NOMO-1 treated with DMSO at 0.1 percent for 48 hours (cell line): ENCODE measurements at regions not wholly inside any gene's neighbourhood (a gene's known extent, or its start where the extent isn't known, plus 50 kb on each side); places are given as distances from the start of the nearest gene placed in this dataset.

Experiments used
- DNase-seq: peaks from one replicate; lab custom pipeline; 2025; ENCODE audit not compliant: unreplicated experiment; lab: John Stamatoyannopoulos, UW

DNA sequence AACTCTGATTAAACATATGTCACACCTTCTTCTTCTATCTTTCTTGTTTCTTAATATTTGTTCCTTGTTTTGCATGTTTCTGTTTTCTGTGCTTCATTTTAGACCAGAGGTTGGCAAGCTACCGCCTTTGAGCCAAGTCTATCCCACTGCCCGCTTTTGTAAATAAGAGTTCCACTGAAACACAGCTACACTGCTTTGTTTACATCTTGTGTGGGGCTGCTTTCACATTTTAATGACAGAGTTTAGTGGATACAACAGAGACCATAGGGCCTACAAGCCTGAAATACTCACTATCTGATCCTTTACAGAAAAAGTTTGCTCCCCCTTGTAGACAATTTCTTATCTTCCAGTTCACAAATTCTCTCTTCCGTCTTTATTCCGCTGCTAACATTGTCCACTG lies 109.4 kb upstream of the SPACA1 start:
- no peak for DNase-seq

DNA sequence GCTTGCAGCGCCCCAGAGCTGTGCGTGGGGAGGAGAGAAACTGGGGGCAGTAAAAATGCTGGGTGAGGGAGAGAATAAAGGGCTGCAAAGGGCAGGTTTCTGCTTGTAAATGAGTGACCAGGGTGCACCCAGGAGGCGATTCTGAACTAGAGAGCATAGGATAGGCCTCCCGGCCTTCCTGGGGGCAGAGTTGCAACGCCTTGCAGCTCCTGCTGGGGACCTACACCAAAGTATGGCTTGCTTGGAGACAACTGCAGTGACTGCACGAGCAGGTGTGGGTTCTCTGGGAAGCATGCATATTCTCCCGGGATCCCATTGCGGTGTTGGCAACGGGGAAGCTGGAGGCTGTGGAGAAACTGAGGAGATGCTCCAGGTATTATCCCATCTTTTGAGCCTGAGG lies 111.6 kb upstream of the SPACA1 start:
- DNase-seq, result no peak

DNA sequence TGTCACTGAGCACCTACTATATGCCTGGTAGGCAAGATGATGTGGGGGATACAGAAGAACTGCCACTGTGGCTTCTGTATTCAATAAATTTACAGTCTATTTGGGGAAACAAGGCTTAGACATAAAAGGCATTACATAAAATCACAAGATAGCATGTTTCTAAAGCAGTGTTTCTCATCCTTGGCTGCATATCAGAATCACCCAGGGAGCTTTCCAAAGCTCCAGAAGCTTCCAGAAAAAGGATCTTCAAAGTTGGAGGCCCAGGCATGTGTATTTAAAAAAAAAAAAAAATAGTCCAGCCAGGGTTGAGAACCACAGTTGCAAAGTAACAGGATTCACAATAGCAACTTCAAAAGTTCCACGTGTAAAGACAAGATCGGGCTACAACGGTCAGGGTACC lies 112.4 kb upstream of the SPACA1 start:
- DNase-seq, result no peak

DNA sequence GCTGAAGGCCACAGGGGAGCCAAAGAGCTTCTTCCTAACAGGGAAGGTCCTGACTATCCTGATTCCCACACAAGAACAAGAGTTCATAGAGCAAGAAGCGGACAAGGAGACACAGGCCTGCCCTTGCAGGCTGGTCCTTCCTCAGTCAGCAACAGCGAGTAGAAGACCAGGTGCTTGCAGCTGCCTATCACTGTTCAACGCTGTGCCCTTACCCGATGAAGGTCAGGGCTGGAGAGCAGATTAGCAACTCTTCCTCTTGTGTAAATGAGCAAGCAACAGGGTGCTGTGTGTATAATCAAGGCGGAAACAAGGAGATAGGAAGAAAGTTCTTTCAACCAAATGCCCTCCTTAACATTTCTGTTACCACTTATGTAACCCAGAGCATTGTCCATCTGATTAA lies 115.3 kb upstream of the SPACA1 start:
- DNase-seq, result no peak

DNA sequence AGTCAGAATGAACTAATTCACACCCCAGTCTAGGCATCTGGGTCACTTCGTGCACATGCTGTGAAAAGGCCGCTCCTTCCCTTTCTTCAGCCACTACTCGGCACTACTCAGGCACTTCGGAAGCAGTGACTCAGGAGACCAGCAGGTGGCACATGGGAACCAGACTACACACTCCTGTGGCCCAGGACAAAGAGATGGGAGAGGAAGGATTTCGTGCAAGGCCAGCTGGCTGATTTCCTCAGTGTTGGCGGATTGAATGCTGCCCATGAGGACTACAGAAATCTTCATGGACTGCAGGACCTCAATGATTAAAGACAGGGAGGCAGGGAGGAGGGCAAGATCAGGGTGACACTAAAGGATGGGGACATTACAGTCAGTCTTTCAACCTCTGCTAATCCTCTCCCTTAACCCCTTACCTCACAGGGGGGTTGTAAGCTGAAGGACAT lies 117.8 kb upstream of the SPACA1 start:
- peak; percentile 75 for DNase-seq

DNA sequence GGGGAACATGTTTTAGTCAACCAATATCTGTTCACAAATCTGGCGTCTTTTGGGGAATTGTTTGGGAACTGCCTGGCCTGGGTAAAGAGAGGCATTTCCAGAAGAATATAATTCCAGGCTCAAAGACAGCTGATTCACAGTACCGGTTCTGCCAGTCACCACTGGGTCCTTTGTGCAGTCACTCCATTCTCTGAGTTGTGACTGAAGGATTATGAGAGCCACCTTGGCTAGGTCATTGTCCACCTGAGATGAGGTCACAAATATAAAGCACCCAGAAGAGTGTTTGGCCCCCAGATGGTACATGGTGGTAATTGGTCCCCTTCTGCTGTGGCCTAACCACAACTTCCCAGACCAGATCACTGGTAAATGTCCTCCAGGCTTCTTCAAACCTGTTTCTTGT lies 121.0 kb upstream of the SPACA1 start:
- DNase-seq, result no peak

DNA sequence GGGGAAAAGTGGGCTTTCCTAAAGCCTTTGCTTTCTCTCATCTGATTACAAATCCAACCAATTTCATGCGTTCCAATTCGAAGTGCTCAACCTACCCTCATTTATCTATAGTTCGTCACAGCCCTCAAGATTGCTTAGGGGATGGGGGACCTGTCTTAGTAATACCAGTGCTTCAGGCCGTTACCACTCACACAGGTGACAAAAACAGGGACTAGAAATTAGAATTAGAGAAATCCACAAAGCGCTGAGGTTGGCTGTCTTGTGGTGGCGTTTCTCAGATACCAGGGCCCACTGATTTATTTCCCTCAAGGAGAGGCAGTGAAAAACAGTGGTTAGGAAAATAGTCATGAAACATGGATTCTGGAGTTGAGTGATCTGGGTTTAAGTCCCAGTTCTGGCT lies 121.6 kb upstream of the SPACA1 start:
- no peak for DNase-seq

DNA sequence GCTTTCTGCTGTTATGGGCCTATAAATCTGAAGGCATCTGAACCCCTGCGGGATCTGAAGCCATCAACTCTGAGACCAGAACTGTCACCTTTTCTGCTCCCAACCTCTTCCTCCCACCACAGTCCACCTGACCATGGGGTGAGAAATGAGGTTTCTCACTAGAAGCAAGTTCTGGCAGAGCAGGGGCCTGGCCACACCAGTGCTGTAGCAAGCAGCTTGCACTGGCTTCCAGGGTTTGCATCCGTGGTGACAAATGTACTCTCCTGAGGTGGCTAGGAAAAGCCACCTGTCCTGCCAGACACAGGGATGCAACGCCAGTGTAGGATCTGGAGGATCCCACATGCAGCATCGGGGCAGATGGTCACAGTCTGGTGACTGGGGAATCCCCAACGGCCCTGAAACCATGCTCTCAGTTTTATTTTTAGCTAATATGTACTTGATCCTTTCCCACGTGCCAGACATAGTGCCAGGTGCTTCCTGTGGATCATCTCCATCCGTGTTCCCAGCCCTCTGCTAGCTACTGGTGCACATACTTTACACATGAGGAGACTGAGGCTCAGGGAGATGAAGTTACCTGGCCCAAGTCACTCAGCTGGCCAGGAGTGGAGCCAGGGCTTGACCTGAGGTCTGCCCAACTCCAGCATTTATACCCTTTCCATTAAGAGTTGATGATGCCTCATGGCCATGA lies 122.1 kb upstream of the SPACA1 start:
- DNase-seq, result no peak

DNA sequence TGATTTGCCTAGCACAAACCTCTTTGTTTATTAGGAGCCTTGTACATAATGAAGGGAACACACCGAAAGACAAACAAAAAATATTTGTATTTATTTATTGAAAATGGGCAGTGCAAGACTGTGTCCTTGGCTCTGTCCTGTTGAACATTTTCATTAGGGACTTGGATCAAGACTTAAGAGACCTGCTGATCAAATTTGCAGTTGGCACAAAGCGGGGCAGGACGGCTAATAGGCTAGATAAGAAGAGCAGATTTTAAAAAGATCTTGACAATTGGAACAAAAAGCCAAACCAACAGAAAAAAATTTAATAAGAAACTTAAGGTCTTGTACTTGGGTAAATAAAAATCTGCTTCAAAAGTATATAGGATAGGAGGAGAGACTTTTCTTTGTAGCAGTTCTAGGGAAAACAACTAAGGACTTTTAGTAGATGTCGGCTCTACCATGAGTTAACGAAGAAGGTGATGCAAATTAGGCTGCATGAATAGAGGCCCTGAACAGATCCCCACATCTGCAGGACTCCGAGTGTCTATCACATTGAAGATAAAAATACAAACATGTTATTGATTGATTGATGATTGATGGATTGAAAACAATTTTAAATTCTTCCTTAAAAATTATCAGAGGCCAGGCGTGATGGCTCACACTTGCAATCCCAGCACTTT lies 124.1 kb upstream of the SPACA1 start:
- DNase-seq, result no peak

DNA sequence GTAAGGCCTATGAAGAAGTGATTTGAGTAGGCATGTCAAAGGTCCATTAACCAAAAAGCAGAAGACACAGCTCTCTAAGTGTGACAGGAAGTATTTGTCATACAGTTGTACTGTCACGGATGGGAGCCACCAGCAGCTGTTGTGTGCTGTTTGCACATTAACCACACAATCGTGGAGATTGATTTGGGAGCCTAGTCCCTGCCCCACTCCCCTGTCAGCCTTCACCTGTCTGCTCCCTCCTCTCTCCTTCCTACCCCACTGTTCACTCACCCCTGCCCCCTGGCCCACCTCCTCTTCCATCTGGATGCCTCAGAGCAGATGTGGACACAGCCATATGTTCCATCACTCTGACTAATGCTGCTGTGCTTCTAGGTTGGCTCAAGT lies 124.7 kb upstream of the SPACA1 start:
- DNase-seq, result peak; percentile 78

DNA sequence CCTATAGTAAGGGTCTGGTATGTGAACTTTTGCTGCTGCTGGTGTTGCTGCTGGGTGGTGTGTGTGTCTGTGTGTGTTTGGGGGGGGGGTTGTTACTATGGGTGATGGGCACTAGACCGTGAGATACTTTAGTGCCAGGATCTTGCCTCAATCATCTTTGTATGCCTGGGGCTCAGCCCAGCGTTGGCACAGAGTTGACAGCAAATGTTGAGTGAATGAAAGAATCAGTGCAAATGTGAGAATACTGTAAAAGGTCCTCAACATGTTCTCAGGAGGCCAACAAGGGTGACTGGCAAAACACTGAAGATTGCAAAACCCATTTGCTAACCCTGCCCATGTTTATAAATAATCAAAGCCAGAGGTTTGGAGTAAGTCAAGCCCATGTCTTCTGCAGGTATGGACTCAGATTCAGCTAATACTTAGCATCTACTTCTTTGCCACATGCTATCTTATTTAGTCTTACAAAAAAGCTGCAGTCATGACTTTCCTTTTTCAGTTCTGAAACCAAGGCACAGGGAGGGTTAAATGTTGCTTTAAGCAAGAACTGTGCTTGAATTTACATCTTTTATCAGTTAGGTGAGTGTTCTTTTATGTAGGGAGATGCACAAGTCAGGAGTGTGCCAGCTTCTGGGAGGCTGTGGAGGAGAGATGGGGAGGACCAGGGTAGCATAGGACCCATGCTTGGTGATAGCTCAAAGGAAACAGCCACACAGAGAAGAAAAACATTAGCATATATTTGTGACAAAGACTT lies 125.3 kb upstream of the SPACA1 start:
- no peak for DNase-seq

DNA sequence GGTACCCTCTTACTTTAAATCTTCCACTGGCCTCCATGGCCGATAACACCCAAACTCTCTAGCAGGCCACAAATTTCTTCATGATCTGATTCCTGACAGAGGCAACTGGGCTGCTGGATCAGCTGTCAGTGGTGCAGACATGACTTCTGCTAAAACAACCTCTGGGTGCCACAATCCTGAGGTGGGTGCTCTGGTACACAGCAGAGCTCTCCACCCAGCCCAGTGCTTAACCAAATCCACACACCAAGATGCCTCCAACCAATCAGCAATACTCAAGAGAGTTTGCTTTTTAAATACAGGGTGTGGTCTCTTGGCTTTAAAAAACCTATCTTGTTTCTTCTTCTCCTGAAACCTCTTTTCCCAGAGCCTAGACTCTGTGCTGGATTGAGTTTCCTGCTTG lies 126.6 kb upstream of the SPACA1 start:
- DNase-seq, result no peak

DNA sequence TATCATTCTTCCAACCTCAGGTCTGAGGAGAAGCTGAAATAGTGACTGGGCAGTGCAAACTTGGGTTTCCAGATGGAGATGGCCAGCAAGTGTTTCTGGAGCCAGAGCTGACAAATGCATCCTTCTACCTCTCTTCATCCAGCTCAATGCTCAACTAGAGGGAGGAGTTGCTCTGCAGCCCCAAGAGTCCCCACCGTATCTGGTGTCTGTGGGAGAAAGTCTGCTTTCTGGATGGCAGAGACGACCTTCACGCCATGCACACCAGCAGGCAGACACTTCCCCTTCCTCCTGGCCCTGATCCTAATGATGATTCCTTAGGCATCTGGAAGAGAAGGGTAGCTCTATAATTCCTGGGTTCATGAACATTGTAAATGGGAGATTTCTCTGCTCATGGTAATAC lies 127.4 kb upstream of the SPACA1 start:
- DNase-seq, result no peak

DNA sequence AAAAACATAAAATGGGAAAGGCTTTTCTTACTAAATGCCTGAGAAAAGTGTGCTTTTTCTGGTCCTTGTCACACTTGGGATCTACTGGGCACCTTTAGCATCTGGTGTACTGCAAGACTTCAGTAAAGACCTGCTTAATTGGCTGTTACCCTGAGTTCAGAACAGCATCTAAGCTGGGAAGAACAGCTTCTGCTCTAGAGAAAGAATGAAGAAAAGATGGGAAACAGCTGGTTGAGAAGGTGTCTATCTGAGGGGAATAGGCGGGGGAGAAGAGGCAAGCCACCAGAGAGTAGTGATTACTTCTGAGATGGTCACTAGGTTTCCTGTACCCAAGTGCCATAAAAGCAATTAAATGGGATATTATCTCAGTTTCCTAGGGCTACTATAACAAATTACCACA lies 128.2 kb upstream of the SPACA1 start:
- DNase-seq, result no peak

DNA sequence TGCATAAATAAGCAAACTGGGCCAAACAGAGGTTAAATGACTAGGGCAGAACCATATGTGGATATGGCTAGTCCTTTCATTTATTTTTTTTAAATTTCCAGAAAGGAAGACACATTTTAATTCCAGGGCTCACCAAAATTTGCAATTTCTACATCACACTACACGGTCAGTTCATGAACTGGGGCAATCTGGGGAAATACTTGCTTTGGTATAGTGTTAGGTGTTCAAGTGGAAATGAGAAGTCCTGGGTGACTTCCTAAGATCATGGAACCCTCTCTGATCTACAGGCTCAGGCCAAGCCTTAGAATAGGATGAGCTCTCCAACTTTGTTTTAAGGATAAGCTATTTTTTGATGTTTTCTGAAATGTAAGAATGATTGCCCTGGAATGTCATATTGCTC lies 128.6 kb upstream of the SPACA1 start:
- DNase-seq, result no peak

DNA sequence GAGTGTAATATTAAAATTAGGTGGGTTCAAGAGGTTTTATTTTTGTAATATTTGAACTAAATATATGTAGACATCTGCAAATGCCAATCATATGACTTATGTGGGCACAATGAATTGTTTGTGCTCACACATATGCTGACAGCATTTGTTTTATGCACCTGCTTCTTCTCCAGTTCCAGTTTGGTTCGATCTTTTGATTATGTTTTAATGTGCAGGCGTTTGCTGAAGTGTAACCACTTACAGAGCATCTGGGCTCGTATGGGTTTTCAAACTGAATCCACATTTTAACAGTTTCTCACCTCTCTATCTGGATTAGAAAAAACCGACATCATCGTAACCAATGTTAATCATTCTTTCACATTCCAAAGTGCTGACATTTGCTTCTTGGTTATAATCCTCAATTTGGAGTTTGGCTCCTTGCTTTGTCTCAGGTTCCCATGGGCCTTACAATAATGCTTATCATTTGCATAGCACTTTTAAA lies 129.1 kb upstream of the SPACA1 start:
- no peak for DNase-seq

DNA sequence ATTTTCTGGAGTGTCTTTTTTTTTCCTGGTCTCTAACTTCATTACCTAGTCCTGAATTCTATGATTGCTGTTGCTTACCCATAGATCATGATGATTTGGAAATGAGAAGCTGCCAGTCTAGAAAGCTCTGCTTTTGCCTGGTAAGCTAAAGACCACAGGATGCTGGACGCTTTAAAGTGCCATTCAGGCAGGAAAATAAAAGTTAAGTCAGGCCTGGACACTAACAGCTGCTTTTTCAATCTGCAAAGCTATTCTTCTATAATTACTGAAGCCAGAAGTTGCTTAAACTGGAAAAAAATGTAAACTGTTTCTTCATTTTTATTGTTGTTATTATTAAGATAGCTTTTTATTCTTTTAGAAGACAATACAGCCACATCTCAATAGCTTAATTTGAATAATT lies 129.8 kb upstream of the SPACA1 start:
- no peak for DNase-seq

DNA sequence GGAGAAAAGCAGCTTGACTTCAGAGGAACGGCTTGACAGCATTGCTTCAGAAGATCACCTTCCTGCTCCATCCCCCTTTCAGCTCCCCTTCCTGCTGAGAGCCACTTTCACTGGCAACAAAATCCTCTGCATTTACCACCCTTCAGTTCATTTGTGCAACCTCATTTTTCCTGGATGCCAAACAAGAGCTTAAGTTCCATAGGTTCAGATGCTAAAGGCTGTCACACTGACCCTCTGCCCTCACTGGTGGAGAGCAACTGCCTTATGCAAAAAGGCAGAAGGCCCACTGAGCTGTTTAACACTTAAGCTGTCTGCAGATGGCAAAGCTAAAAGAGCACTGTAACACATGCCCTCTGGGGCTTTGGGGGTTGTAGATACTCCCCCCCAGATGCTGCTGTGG lies 131.2 kb upstream of the SPACA1 start:
- no peak for DNase-seq

DNA sequence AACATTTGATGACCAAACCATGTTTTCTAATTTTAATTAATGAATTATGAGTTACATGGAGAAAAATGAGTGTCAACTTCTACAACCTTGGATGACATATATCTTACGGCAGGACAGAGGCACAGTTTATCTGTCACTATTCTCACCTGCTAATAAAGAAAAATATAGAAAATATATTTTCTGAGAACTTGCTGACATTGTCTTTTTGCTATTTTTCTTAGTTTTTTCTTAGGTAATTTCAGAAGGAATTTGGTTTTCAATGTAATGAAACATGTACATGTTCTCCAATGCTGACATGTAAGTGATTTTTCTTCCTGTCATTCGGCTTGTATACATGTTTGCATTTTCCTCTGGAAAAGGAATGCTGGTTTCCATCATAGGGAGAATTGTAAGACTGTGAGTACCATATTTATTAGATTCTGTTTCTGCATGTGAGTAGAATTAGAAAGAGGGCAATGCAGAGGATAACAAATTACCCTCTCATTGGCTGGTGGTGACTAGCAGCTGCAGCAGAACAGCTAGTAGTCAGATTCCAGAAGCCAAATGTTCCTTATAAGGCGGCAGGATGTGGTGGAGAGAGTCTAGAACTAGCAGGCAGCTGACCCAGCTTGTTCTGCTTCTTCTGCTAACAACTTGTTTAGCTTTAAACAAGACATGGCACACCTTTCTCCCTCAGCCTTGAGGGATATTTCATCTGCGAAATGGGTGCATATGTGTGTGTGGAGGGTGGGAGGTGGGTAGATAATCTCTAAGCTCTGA lies 132.8 kb upstream of the SPACA1 start:
- DNase-seq, result peak; percentile 20

DNA sequence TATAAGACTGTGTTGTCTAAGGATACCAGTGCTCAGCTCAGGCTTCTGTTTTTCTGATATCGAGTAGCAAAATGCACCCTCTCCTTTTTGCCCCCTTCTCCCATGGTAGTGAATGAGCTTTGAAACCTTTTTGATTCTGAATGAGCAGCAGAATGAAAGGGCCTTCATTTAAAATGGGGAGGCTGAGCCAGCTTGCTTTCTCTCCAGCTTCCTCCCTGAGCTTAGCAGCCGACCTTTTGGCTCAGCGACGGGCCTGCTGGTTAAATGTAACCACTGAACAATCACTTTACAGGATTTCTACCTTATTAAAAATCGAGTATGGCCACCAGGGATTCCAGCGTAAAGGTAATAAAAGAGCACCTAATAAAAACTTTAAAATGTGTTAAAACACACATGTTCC lies 133.7 kb upstream of the SPACA1 start:
- no peak for DNase-seq

DNA sequence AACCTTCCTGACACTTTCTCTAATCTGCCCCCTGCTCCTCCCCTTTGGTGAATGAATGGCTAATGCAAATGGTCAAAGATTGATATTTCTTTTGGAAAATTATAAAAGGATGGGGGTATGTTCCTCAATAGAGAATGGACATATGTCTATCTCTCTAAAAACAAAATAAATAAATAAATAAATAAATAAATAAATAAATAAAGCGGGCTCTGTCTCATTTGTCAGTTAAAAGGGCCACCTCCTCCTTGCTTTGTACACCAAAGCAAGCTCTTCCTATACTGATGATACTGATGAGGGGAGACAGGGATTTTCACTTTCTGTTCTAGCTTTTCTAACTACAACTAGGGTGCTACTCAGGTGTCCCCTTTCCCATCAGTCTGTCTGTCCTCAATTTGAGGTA lies 135.5 kb upstream of the SPACA1 start:
- no peak for DNase-seq
